Suprapubic skin (tissue), 4 donors: ENCODE measurements at regions not wholly inside any gene's neighbourhood (a gene's known extent, or its start where the extent isn't known, plus 50 kb on each side); places are given as distances from the start of the nearest gene placed in this dataset.
A peak's percentile ranks its signal among the peaks of the same experiment; 100 is the strongest.

Experiments
- DNase-seq, 2 donors: peaks; one replicate each; pipeline ENCODE4 v3.0.0-alpha.2; 2019; ENCODE audit warnings: low spot score in 2 of 2
- H3K27ac ChIP-seq: fragments of 200-600 bp; sonication (generic); one replicate; pipeline ENCODE4 v1.5.1; 2019
- H3K27me3 ChIP-seq: fragments of 200-600 bp; sonication (generic); one replicate; pipeline ENCODE4 v1.5.1; 2019
- H3K36me3 ChIP-seq: fragments of 200-600 bp; sonication (generic); one replicate; pipeline ENCODE4 v1.5.1; 2019
- H3K4me1 ChIP-seq: fragments of 200-600 bp; sonication (generic); one replicate; pipeline ENCODE4 v1.5.1; 2019
- H3K4me3 ChIP-seq: fragments of 200-600 bp; sonication (generic); one replicate; pipeline ENCODE4 v1.5.1; 2019; ENCODE audit warnings: mild to moderate bottlenecking
- H3K9me3 ChIP-seq: fragments of 200-600 bp; sonication (generic); one replicate; pipeline ENCODE4 v1.5.1; 2019
- EP300 ChIP-seq: sonication (generic); formaldehyde crosslinking; IDR thresholded peaks from one replicate; pipeline ENCODE4 v1.6.1; 2017; ENCODE audit warnings: antibody characterized with exemption
- POLR2A ChIP-seq, 2 donors: fragments of 450-650 bp; IDR thresholded peaks; one replicate each; pipeline ENCODE4 v1.6.1; 2017; ENCODE audit warnings: antibody characterized with exemption in 2 of 2, mild to moderate bottlenecking in 2 of 2, moderate library complexity in 2 of 2
- POLR2AphosphoS5 ChIP-seq, 3 donors: sonication (generic); formaldehyde crosslinking; IDR thresholded peaks; one replicate each; pipeline ENCODE4 v1.6.1; 2017; ENCODE audit warnings: antibody characterized with exemption in 3 of 3
- WGBS: methylation state at CpG from one replicate; pipeline ENCODE4 v1.1.5; 2018; 5-methylcytosine and 5-hydroxymethylcytosine counted together
- TF ChIP-seq, protein P1 (sequence below), 2 donors: fragments of 200-600 bp in 1 of 2; fragments of 450-650 bp in 1 of 2; sonication (generic) in 1 of 2; IDR thresholded peaks; one replicate each; pipeline ENCODE4 v1.5.1; 2016 to 2019; ENCODE audit warnings: antibody characterized with exemption in 2 of 2, mild to moderate bottlenecking in 1 of 2, moderate library complexity in 1 of 2

DNA sequence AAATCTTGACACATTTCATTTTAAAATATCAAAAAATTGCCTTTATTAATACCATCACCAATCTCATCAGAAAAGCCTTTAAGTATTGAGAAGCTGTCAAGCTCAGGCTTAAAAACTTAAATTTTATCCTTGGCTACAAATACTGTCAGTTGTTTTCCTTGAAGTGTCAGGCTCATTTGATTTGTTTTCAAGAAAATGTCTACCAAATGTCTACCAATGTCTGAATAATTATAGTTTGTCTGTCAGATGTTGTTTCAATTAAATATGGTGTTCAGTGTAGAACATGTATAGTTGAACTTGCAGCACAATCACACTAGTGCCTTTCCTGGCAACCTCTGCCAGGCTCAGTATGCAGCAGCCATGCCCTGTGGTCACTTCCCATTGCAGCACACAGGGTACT lies 455.2 kb upstream of the ADAMTS16 start:
- no peak overlapping the region for H3K27ac ChIP-seq
- no peak overlapping the region for H3K4me3 ChIP-seq
- H3K36me3 ChIP-seq = no peaks in the 10 kb centered on the region
- DNase-seq = no peak
- no peaks in the 10 kb centered on the region for H3K27me3 ChIP-seq
- no peaks in the 10 kb centered on the region for H3K4me1 ChIP-seq
- H3K9me3 ChIP-seq = peaks cover 6% of the 10 kb centered on the region
- TF ChIP-seq EP300 (no peak), POLR2AphosphoS5 (IDR thresholded peaks at IDR 0.05) (no peak), POLR2A (IDR thresholded peaks at IDR 0.05) (no peak)
- TF ChIP-seq, protein P1, sequence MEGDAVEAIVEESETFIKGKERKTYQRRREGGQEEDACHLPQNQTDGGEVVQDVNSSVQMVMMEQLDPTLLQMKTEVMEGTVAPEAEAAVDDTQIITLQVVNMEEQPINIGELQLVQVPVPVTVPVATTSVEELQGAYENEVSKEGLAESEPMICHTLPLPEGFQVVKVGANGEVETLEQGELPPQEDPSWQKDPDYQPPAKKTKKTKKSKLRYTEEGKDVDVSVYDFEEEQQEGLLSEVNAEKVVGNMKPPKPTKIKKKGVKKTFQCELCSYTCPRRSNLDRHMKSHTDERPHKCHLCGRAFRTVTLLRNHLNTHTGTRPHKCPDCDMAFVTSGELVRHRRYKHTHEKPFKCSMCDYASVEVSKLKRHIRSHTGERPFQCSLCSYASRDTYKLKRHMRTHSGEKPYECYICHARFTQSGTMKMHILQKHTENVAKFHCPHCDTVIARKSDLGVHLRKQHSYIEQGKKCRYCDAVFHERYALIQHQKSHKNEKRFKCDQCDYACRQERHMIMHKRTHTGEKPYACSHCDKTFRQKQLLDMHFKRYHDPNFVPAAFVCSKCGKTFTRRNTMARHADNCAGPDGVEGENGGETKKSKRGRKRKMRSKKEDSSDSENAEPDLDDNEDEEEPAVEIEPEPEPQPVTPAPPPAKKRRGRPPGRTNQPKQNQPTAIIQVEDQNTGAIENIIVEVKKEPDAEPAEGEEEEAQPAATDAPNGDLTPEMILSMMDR (IDR thresholded peaks at IDR 0.05) = no peak

DNA sequence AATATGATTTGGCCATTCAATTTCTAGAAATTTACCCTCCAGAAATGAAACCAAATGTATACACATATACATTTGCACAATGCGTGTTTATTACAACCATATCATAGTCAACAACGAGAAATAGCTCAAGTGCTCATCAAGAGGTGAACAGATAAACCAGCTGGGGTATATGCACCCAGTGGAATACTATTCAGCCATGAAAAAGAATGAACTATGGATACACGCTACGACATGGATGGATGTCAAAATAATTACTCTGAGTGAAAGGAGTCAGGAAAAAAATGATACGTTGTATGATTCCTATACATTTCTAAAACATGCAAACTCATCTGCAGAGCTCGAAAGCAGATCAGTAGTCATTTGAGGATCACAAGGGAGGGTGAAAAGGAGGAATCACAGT lies 441.5 kb upstream of the ADAMTS16 start:
- Histone ChIP-seq H3K9me3 (no peaks in the 10 kb centered on the region), H3K27me3 (no peaks in the 10 kb centered on the region), H3K36me3 (no peaks in the 10 kb centered on the region), H3K4me1 (peaks cover 10% of the 10 kb centered on the region), H3K4me3 (no peak overlapping the region), H3K27ac (no peak overlapping the region)
- no peak for TF ChIP-seq EP300
- TF ChIP-seq POLR2AphosphoS5 (IDR thresholded peaks at IDR 0.05) = no peak
- no peak for TF ChIP-seq POLR2A (IDR thresholded peaks at IDR 0.05)
- TF ChIP-seq, protein P1 (IDR thresholded peaks at IDR 0.05) = no peak
- DNase-seq = no peak
- 94% methylated on average over 6 of the region's 6 CpGs for WGBS

DNA sequence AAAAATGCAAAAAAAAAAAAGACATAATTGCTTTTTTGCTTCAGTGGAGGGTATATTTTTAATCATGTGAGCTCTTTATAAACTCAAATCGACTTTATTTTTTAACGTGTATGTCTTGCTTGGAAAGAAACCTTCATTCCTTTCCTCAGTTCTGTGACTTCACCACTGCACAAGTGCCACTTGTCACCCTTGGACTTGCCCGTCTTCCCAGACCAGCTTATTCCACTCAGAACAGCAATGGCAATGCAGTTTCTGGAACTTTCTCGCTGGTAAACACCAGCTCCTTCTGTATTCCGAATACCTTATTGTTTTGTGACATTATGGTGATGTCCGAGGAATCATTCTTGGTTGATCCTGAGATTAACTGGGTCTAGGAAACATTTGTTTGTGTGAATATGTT lies 440.5 kb upstream of the ADAMTS16 start:
- no peak overlapping the region for H3K4me3 ChIP-seq
- H3K4me1 ChIP-seq = peaks cover 10% of the 10 kb centered on the region
- 33% methylated on average over 6 of the region's 6 CpGs for WGBS
- no peak for DNase-seq
- TF ChIP-seq, protein P1 (IDR thresholded peaks at IDR 0.05) = no peak
- TF ChIP-seq POLR2A (IDR thresholded peaks at IDR 0.05) = no peak
- no peak overlapping the region for H3K27ac ChIP-seq
- H3K36me3 ChIP-seq = no peaks in the 10 kb centered on the region
- H3K9me3 ChIP-seq = no peaks in the 10 kb centered on the region
- no peaks in the 10 kb centered on the region for H3K27me3 ChIP-seq

DNA sequence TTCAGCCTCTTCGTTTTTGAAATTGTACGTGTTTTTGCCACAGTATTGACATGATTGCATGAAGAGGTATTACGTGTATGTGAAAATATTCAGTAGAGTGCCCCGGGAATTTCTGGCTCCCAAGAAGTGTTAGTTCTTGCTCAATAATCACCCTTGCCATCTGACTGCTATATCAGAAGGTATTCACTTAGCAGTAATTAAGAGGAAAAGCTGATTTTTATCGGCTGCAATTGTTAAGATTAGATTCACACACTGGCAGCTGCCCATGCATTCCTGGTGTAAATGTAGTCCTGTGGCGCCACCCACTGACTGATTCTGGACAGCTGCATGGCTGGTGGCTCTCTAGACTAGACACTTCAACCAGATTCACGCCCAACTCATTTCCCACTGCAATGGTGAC lies 440.1 kb upstream of the ADAMTS16 start:
- WGBS = 11% methylated on average over 7 of the region's 7 CpGs
- Histone ChIP-seq H3K27me3 (no peaks in the 10 kb centered on the region), H3K36me3 (no peaks in the 10 kb centered on the region), H3K27ac (no peak overlapping the region), H3K4me3 (no peak overlapping the region), H3K4me1 (peaks cover 10% of the 10 kb centered on the region), H3K9me3 (no peaks in the 10 kb centered on the region)
- DNase-seq = peak in 1 of 2 donors; percentile 74
- TF ChIP-seq EP300 (no peak), POLR2AphosphoS5 (IDR thresholded peaks at IDR 0.05) (peak in 1 of 3 donors; percentile 43)
- TF ChIP-seq, protein P1 (IDR thresholded peaks at IDR 0.05) = peak; percentile 15 to 55

DNA sequence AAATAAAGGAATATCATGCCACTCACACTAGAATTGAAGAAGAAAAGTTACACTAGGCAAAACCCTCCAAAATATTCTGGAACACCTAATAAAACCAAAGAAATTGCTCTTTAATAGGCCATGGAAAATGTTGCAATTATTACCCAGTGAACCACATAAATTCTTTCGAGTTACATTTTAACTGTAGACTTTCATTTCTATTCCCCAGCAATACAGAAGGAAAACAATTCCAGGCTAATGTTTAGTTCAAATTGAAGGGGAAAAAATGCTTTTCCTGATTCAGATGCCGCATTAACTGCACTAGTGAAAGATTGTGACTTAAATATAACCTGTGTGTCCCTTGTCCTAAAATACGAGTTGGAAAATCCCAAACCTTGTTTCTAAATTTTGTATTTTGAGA lies 439.3 kb upstream of the ADAMTS16 start:
- 68% methylated on average over 3 of the region's 3 CpGs for WGBS
- no peaks in the 10 kb centered on the region for H3K36me3 ChIP-seq
- TF ChIP-seq, protein P1 (IDR thresholded peaks at IDR 0.05) = no peak
- TF ChIP-seq EP300 (no peak), POLR2AphosphoS5 (IDR thresholded peaks at IDR 0.05) (no peak), POLR2A (IDR thresholded peaks at IDR 0.05) (no peak)
- DNase-seq = no peak
- H3K9me3 ChIP-seq = no peaks in the 10 kb centered on the region
- H3K4me1 ChIP-seq = peaks cover 10% of the 10 kb centered on the region
- no peaks in the 10 kb centered on the region for H3K27me3 ChIP-seq
- H3K4me3 ChIP-seq = no peak overlapping the region
- H3K27ac ChIP-seq = no peak overlapping the region
